SIG-M5 treated with dmso at 0.1 percent for 504 hours (cell line): ENCODE measurements at regions not wholly inside any gene's neighbourhood (a gene's known extent, or its start where the extent isn't known, plus 50 kb on each side); places are given as distances from the start of the nearest gene placed in this dataset.
"Not testable (repeated sequence)": the region's sequence is repeated elsewhere in the genome, so short reads cannot be mapped to it uniquely, and the experiment has no call there.

Experiments used
- DNase-seq: peaks from one replicate; lab custom pipeline; 2025; ENCODE audit not compliant: unreplicated experiment; lab: John Stamatoyannopoulos, UW

- DNase-seq: no peak
These were observed 66.1 kb downstream of the RBMX2 start for GRCh38 chrX:130467936-130468335.

- DNase-seq: no peak
These were observed 66.7 kb downstream of the RBMX2 start for GRCh38 chrX:130468395-130468923.

- no peak for DNase-seq
These were observed 81.1 kb downstream of the RBMX2 start for GRCh38 chrX:130482871-130483270.

- DNase-seq: no peak
These were observed 84.1 kb downstream of the RBMX2 start for GRCh38 chrX:130485870-130486269.

GRCh38 chrX:130495502-130495901 lies 93.7 kb downstream of the RBMX2 start:
- not testable (repeated sequence) for DNase-seq

- no peak for DNase-seq
These were observed 95.7 kb downstream of the RBMX2 start for GRCh38 chrX:130497531-130497930.

GRCh38 chrX:130498653-130499274 lies 97.0 kb downstream of the RBMX2 start:
- DNase-seq: no peak

- no peak for DNase-seq
These were observed 100.3 kb downstream of the RBMX2 start for GRCh38 chrX:130502016-130502570.

GRCh38 chrX:130504019-130504418 lies 102.2 kb downstream of the RBMX2 start:
- no peak for DNase-seq

- DNase-seq: no peak
These were observed 105.2 kb downstream of the RBMX2 start for GRCh38 chrX:130507015-130507414.

GRCh38 chrX:130512534-130512933 lies 110.7 kb downstream of the RBMX2 start:
- not testable (repeated sequence) for DNase-seq

- DNase-seq: no peak
These were observed 114.3 kb downstream of the RBMX2 start for GRCh38 chrX:130516123-130516522.

- no peak for DNase-seq
These were observed 121.9 kb downstream of the RBMX2 start for GRCh38 chrX:130523460-130524394.

- DNase-seq: no peak
These were observed 122.8 kb downstream of the RBMX2 start for GRCh38 chrX:130524476-130525194.

- no peak for DNase-seq
These were observed 127.7 kb downstream of the RBMX2 start for GRCh38 chrX:130529531-130529930.

- no peak for DNase-seq
These were observed 129.3 kb downstream of the RBMX2 start for GRCh38 chrX:130531066-130531465.

GRCh38 chrX:130539721-130540321 lies 138.0 kb downstream of the RBMX2 start:
- DNase-seq: peak; percentile 62

- no peak for DNase-seq
These were observed 142.0 kb downstream of the RBMX2 start for GRCh38 chrX:130543603-130544325.

- DNase-seq: no peak
These were observed 144.0 kb downstream of the RBMX2 start for GRCh38 chrX:130545796-130546195.

GRCh38 chrX:130549382-130549781 lies 147.6 kb downstream of the RBMX2 start:
- not testable (repeated sequence) for DNase-seq
